Mesendoderm (in vitro differentiated cells): ENCODE measurements at regions not wholly inside any gene's neighbourhood (a gene's known extent, or its start where the extent isn't known, plus 50 kb on each side); places are given as distances from the start of the nearest gene placed in this dataset.

ENCODE experiments used
- DNase-seq: peaks from one replicate; pipeline ENCODE4 v3.0.0; 2013
- H2AK5ac ChIP-seq: 2 replicates; pipeline ENCODE4 v1.6.1; 2013; ENCODE audit warnings: low read length, inconsistent platforms
- H2BK120ac ChIP-seq: 2 replicates; pipeline ENCODE4 v1.6.1; 2013; ENCODE audit warnings: low read depth, mild to moderate bottlenecking, low read length, moderate library complexity, mixed read lengths
- H2BK15ac ChIP-seq: replicated peaks from 2 replicates; pipeline ENCODE4 v1.6.1; 2013; ENCODE audit warnings: low read depth, mild to moderate bottlenecking, moderate library complexity
- H2BK5ac ChIP-seq: 2 replicates; pipeline ENCODE4 v1.6.1; 2013; ENCODE audit warnings: low read length, inconsistent platforms
- H3K18ac ChIP-seq: 2 replicates; pipeline ENCODE4 v1.6.1; 2013; ENCODE audit warnings: mild to moderate bottlenecking, low read length, mixed read lengths
- H3K23ac ChIP-seq: one replicate; pipeline ENCODE4 v1.6.1; 2013; ENCODE audit warnings: low read length
- H3K27ac ChIP-seq: 2 replicates; pipeline ENCODE4 v1.5.1; 2013; ENCODE audit warnings: low read depth, mild to moderate bottlenecking, inconsistent platforms, low read length, moderate library complexity
- H3K27me3 ChIP-seq: 2 replicates; pipeline ENCODE4 v1.6.1; 2013; ENCODE audit warnings: low read length, control low read depth, mild to moderate bottlenecking, inconsistent platforms; ENCODE audit not compliant: insufficient read depth, poor library complexity
- H3K36me3 ChIP-seq: 2 replicates; pipeline ENCODE4 v1.6.1; 2013; ENCODE audit warnings: low read length, inconsistent platforms; ENCODE audit not compliant: control insufficient read depth, insufficient read depth
- H3K4ac ChIP-seq: one replicate; pipeline ENCODE4 v1.6.1; 2013; ENCODE audit warnings: low read depth, mild to moderate bottlenecking, low read length, moderate library complexity
- H3K4me1 ChIP-seq: 2 replicates; pipeline ENCODE4 v1.6.1; 2013; ENCODE audit warnings: low read depth, low read length, inconsistent platforms; ENCODE audit not compliant: control insufficient read depth
- H3K4me2 ChIP-seq: 2 replicates; pipeline ENCODE4 v1.6.1; 2013; ENCODE audit warnings: low read length
- H3K4me3 ChIP-seq: 2 replicates; pipeline ENCODE4 v1.5.1; 2013; ENCODE audit warnings: mild to moderate bottlenecking, low read length
- H3K56ac ChIP-seq: one replicate; pipeline ENCODE4 v1.6.1; 2013; ENCODE audit warnings: low read length
- H3K79me1 ChIP-seq: 2 replicates; pipeline ENCODE4 v1.6.1; 2013; ENCODE audit warnings: low read length, inconsistent platforms
- H3K79me2 ChIP-seq: 2 replicates; pipeline ENCODE4 v1.6.1; 2013; ENCODE audit warnings: mild to moderate bottlenecking, low read length; ENCODE audit not compliant: control insufficient read depth, insufficient read depth
- H3K9ac ChIP-seq: 2 replicates; pipeline ENCODE4 v1.6.1; 2013; ENCODE audit warnings: low read length, inconsistent platforms
- H4K5ac ChIP-seq: one replicate; pipeline ENCODE4 v1.6.1; 2013; ENCODE audit warnings: low read length
- H4K8ac ChIP-seq: one replicate; pipeline ENCODE4 v1.6.1; 2013; ENCODE audit warnings: low read depth, mild to moderate bottlenecking, control low read depth, low read length, moderate library complexity
- WGBS: extraction: QIAGEN DNeasy Blood & Tissue Kit; methylation state at CpG from one replicate; pipeline ENCODE4 v1.1.7; 2013; ENCODE audit warnings: low lambda C conversion rate, missing lambda C conversion rate; ENCODE audit not compliant: insufficient coverage; ENCODE audit errors: extremely low coverage; 5-methylcytosine and 5-hydroxymethylcytosine counted together

GRCh38 chr6:218153-219018 lies 73.9 kb upstream of the DUSP22 start:
- no peak overlapping the region for H3K18ac ChIP-seq
- H3K27me3 ChIP-seq: no peaks in the 10 kb centered on the region
- no peak overlapping the region for H3K56ac ChIP-seq
- peak; percentile 19 for DNase-seq
- no peak overlapping the region for H3K4me2 ChIP-seq
- H3K79me2 ChIP-seq: no peaks in the 10 kb centered on the region
- H2BK120ac ChIP-seq: no peak overlapping the region
- H3K79me1 ChIP-seq: no peaks in the 10 kb centered on the region
- no peak overlapping the region for H3K9ac ChIP-seq
- H3K4me1 ChIP-seq: no peaks in the 10 kb centered on the region
- no peak overlapping the region for H3K4me3 ChIP-seq
- no peaks in the 10 kb centered on the region for H3K36me3 ChIP-seq
- H4K5ac ChIP-seq: no peak overlapping the region
- H2BK5ac ChIP-seq: no peak overlapping the region
- WGBS: no CpG with 5 or more reads among the region's 22 CpGs
- H2AK5ac ChIP-seq: no peak overlapping the region
- no peak overlapping the region for H2BK15ac ChIP-seq
- H3K4ac ChIP-seq: no peak overlapping the region
- no peak overlapping the region for H4K8ac ChIP-seq
- H3K23ac ChIP-seq: no peak overlapping the region
- H3K27ac ChIP-seq: no peak overlapping the region

- H3K4me3 ChIP-seq: no peak overlapping the region
- H3K4me2 ChIP-seq: no peak overlapping the region
- no peaks in the 10 kb centered on the region for H3K79me2 ChIP-seq
- H3K27me3 ChIP-seq: no peaks in the 10 kb centered on the region
- no peak overlapping the region for H4K8ac ChIP-seq
- H3K23ac ChIP-seq: no peak overlapping the region
- no peak overlapping the region for H3K18ac ChIP-seq
- H3K4me1 ChIP-seq: no peaks in the 10 kb centered on the region
- no peak overlapping the region for H3K27ac ChIP-seq
- DNase-seq: no peak
- H2BK120ac ChIP-seq: no peak overlapping the region
- no peak overlapping the region for H2BK15ac ChIP-seq
- H4K5ac ChIP-seq: no peak overlapping the region
- H3K56ac ChIP-seq: no peak overlapping the region
- no peak overlapping the region for H3K4ac ChIP-seq
- no peaks in the 10 kb centered on the region for H3K36me3 ChIP-seq
- WGBS: no CpG with 5 or more reads among the region's 3 CpGs
- no peak overlapping the region for H2AK5ac ChIP-seq
- no peak overlapping the region for H2BK5ac ChIP-seq
- no peak overlapping the region for H3K9ac ChIP-seq
- H3K79me1 ChIP-seq: no peaks in the 10 kb centered on the region
These were observed 73.2 kb upstream of the DUSP22 start for GRCh38 chr6:219019-219570.

DNA sequence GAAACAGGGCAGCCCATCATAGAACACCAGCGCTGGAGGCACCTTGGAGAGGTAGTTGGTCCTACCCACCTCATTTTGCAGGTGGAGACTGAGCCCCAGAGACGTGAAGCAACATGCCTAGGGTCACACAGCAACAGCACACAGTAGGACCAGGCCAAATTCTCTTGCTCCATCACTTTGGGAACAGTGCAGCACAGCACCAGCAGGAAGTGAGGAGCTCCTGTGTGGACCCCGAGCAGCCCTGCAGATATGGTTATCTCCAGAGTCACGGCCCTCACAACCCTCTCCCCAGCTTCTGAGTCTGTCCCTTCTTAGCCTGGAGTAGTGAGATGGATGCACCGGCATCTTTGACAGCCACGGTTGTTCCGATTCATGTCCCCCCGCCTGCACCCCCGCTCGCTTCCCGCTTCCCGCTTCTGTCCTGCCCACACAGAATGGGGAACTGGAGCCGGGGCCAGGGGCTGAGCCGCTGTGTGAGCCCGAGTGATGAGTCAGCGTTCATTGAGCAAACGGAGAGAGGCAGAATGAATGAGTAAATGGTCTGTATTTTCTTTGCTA lies 72.6 kb upstream of the DUSP22 start:
- H3K27ac ChIP-seq: no peak overlapping the region
- no peaks in the 10 kb centered on the region for H3K4me1 ChIP-seq
- no peaks in the 10 kb centered on the region for H3K79me2 ChIP-seq
- no CpG with 5 or more reads among the region's 17 CpGs for WGBS
- H3K18ac ChIP-seq: no peak overlapping the region
- DNase-seq: peak; percentile 59
- H2BK15ac ChIP-seq: no peak overlapping the region
- H3K4me2 ChIP-seq: no peak overlapping the region
- H3K56ac ChIP-seq: no peak overlapping the region
- H2BK5ac ChIP-seq: no peak overlapping the region
- no peak overlapping the region for H2BK120ac ChIP-seq
- no peaks in the 10 kb centered on the region for H3K27me3 ChIP-seq
- no peak overlapping the region for H3K4ac ChIP-seq
- no peaks in the 10 kb centered on the region for H3K79me1 ChIP-seq
- H3K4me3 ChIP-seq: no peak overlapping the region
- no peak overlapping the region for H4K8ac ChIP-seq
- no peak overlapping the region for H3K9ac ChIP-seq
- no peak overlapping the region for H3K23ac ChIP-seq
- no peak overlapping the region for H4K5ac ChIP-seq
- H2AK5ac ChIP-seq: no peak overlapping the region
- no peaks in the 10 kb centered on the region for H3K36me3 ChIP-seq

- no peak overlapping the region for H3K9ac ChIP-seq
- H4K5ac ChIP-seq: no peak overlapping the region
- no peak for DNase-seq
- no peaks in the 10 kb centered on the region for H3K36me3 ChIP-seq
- no peaks in the 10 kb centered on the region for H3K79me1 ChIP-seq
- H3K56ac ChIP-seq: no peak overlapping the region
- no peak overlapping the region for H3K4ac ChIP-seq
- no peak overlapping the region for H2BK5ac ChIP-seq
- H3K27me3 ChIP-seq: no peaks in the 10 kb centered on the region
- H3K4me1 ChIP-seq: no peaks in the 10 kb centered on the region
- H2BK120ac ChIP-seq: no peak overlapping the region
- no peak overlapping the region for H4K8ac ChIP-seq
- no peak overlapping the region for H3K27ac ChIP-seq
- no peak overlapping the region for H3K4me3 ChIP-seq
- H3K4me2 ChIP-seq: no peak overlapping the region
- H3K18ac ChIP-seq: no peak overlapping the region
- H2BK15ac ChIP-seq: no peak overlapping the region
- WGBS: 100% methylated on average over 2 of the region's 4 CpGs
- no peak overlapping the region for H3K23ac ChIP-seq
- H3K79me2 ChIP-seq: no peaks in the 10 kb centered on the region
- no peak overlapping the region for H2AK5ac ChIP-seq
These were observed 72.0 kb upstream of the DUSP22 start for GRCh38 chr6:220312-220711.

DNA sequence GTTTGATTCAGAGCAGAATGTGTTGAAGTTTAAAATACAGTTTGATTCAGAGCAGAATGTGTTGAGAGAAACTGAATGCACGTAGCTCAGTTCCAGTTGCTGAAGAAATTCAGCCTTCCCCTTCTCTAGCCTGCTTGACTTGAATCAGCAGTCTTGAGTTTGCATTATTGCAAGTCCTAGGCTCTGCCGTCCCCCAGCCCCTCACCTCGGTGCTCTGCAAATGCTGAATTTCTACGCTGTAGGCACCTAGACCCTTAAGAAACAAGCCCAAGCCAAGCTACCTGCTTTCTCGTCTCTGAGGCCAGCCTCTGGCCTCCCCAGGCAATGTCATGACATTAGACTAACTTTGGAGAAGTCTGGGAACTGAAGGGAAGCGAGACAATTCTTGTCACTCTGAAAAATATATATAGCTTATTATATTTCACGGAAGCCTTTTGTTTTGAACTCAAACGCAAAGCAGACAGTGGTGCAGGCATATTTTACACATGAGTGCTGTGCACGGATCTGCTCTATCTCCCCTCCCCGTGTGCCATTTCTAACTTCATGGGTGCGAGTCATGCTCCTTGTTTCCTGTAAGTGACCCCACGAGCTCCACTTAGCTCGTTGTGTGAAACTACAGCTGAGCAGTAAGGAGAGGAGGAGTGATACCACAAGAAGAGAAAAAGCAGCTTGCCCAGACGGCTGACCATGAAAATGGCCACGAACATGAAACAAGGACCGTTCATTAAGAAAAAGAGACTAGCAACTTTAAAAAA lies 71.4 kb upstream of the DUSP22 start:
- Histone ChIP-seq H2BK5ac (no peak overlapping the region), H3K4me3 (no peak overlapping the region), H2BK15ac (no peak overlapping the region), H3K79me1 (no peaks in the 10 kb centered on the region), H3K79me2 (no peaks in the 10 kb centered on the region), H4K8ac (no peak overlapping the region), H3K56ac (no peak overlapping the region), H2BK120ac (no peak overlapping the region), H2AK5ac (no peak overlapping the region), H3K4me1 (no peaks in the 10 kb centered on the region), H3K36me3 (no peaks in the 10 kb centered on the region), H3K27me3 (no peaks in the 10 kb centered on the region), H4K5ac (no peak overlapping the region), H3K27ac (no peak overlapping the region), H3K9ac (no peak overlapping the region), H3K23ac (no peak overlapping the region), H3K4me2 (no peak overlapping the region), H3K4ac (no peak overlapping the region), H3K18ac (peak overlapping the region; percentile 31)
- DNase-seq: no peak
- WGBS: no CpG with 5 or more reads among the region's 16 CpGs
